Large intestine (tissue), 3 donors: ENCODE measurements at regions not wholly inside any gene's neighbourhood (a gene's known extent, or its start where the extent isn't known, plus 50 kb on each side); places are given as distances from the start of the nearest gene placed in this dataset.

ENCODE experiments used
- DNase-seq, 2 donors: peaks; one replicate each; pipeline versions ENCODE4 v3.0.0 to v3.0.0-alpha.2; 2013
- H3K27ac ChIP-seq: one replicate; pipeline ENCODE4 v1.5.1; 2013; ENCODE audit warnings: low read length
- H3K27me3 ChIP-seq: 2 replicates; pipeline ENCODE4 v1.6.1; 2013; ENCODE audit warnings: low read length; ENCODE audit not compliant: control insufficient read depth, insufficient read depth
- H3K36me3 ChIP-seq: 2 replicates; pipeline ENCODE4 v1.6.1; 2013; ENCODE audit warnings: low read length; ENCODE audit not compliant: control insufficient read depth, insufficient read depth
- H3K4me1 ChIP-seq: one replicate; pipeline ENCODE4 v1.6.1; 2013; ENCODE audit warnings: low read length; ENCODE audit not compliant: control insufficient read depth, insufficient read depth
- H3K4me3 ChIP-seq: one replicate; pipeline ENCODE4 v1.5.1; 2013; ENCODE audit warnings: low read length
- H3K9me3 ChIP-seq: one replicate; pipeline ENCODE4 v1.6.1; 2013; ENCODE audit warnings: mild to moderate bottlenecking, low read depth, low read length, moderate library complexity; ENCODE audit not compliant: control insufficient read depth
- WGBS: methylation state at CpG from one replicate; pipeline ENCODE4 v1.1.5; 2013; ENCODE audit warnings: low lambda C conversion rate; ENCODE audit not compliant: insufficient coverage; 5-methylcytosine and 5-hydroxymethylcytosine counted together

DNA sequence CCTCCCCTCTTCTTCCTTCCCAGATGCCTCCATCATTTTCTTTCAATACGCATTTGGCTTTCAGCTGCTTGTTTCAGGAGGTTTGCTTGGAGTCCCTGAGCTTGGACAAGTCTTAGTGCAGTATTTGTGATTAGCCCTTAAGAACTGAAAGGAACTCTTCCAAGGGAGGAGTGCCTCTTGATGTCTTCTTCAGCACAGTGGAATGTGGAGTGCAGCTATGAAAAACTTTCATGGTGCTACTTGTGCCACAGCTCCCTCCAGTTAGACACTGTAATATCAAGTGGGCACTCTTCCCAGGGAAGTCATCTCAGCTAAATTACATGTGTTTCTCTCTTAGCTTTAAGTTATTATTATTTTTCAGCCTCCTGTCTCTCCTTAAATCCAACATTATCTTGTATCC is 173.1 kb downstream of the NECTIN3 start:
- H3K36me3 ChIP-seq = no peaks in the 10 kb centered on the region
- no peaks in the 10 kb centered on the region for H3K4me1 ChIP-seq
- H3K4me3 ChIP-seq = no peak overlapping the region
- no CpG with 5 or more reads among the region's 1 CpG for WGBS
- H3K27ac ChIP-seq = no peak overlapping the region
- H3K9me3 ChIP-seq = peaks cover 7% of the 10 kb centered on the region
- DNase-seq = no peak
- H3K27me3 ChIP-seq = no peaks in the 10 kb centered on the region

DNA sequence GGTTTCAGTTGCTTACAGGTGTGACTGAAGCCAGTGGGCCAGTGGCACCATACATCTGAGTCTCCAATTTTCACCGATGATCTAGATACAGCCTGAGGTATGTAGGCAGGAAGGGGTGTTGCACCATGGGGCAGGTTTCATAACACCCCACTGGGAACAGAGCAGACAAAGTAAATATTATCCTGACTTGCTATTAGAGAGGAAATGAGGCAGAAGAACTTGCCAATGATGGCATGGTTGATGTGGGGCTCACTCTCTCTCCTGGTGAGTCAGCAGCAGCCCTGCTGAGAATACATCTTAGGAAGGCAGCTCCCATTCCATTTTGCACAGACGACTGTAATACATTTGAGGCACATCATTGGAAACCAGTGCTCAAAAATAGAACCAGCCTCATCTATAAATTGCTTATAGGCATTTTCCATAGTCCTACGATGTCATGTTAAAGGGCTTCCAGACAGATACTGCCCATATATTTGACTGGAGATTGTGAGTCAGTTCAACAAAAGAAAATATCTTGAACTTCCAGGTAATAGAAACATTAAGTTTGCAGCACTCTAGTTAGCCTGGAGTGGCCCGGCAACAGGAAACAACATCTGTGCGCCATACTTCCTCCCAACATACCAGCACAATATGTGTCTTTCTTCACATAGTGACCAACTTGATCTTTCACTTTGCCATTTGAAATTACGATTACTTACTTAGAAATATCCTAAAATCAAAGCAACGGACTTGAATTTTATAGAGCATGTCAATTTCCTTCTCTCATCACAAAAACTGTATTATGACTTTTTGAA is 175.5 kb downstream of the NECTIN3 start:
- H3K4me1 ChIP-seq = no peaks in the 10 kb centered on the region
- H3K27me3 ChIP-seq = no peaks in the 10 kb centered on the region
- no peak for DNase-seq
- H3K4me3 ChIP-seq = no peak overlapping the region
- 94% methylated on average over 2 of the region's 7 CpGs for WGBS
- H3K36me3 ChIP-seq = no peaks in the 10 kb centered on the region
- H3K9me3 ChIP-seq = peaks cover 7% of the 10 kb centered on the region
- no peak overlapping the region for H3K27ac ChIP-seq

DNA sequence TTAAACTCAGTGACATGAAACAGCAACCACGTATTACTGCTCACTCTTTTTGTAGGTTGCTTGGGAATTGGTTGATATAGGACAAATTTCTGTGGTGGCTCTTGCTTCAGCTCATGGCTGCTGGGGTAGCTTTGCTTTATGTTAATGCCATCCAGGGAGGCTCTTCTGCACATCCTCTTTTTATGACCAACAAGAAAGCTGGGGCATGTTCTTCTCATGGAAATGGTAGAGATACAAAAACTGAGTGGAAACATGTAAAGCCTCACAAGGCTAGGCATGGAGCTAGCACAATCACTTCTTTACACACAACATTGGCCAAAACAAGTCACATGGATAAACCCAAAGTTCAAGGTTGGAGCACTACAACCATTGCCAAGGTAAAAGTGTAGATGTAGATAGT is 176.8 kb downstream of the NECTIN3 start:
- H3K27me3 ChIP-seq = no peaks in the 10 kb centered on the region
- no peaks in the 10 kb centered on the region for H3K4me1 ChIP-seq
- WGBS = no CpG with 5 or more reads among the region's 1 CpG
- peaks cover under 1% of the 10 kb centered on the region for H3K9me3 ChIP-seq
- DNase-seq = no peak
- H3K4me3 ChIP-seq = no peak overlapping the region
- no peaks in the 10 kb centered on the region for H3K36me3 ChIP-seq
- H3K27ac ChIP-seq = no peak overlapping the region

GRCh38 chr3:111249421-111249820 is 177.8 kb downstream of the NECTIN3 start:
- DNase-seq = no peak
- no peaks in the 10 kb centered on the region for H3K9me3 ChIP-seq
- H3K4me3 ChIP-seq = no peak overlapping the region
- H3K27ac ChIP-seq = no peak overlapping the region
- H3K27me3 ChIP-seq = no peaks in the 10 kb centered on the region
- no peaks in the 10 kb centered on the region for H3K36me3 ChIP-seq
- H3K4me1 ChIP-seq = no peaks in the 10 kb centered on the region

- no peaks in the 10 kb centered on the region for H3K27me3 ChIP-seq
- WGBS = no CpG with 5 or more reads among the region's 3 CpGs
Observed at GRCh38 chr3:111252779-111253178, 181.2 kb downstream of the NECTIN3 start.

DNA sequence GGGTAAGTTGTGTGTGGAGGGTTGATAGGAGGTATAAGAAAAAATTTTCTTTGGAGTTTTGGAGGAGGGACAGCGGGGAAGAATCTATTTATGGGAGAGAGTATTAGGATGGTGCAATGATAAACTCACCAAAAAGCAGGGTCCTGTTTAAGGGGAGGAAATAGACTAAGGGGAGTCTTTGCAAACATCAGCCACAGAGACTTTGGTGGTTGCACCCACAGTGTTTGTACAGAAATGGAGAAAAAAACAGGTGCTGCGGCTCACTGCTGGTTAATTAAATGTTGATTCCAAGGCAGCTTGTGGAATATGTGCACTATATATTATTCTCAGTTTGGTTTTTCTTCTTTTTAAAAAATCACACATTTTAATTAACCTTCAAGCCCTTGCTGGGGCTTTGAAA is 182.1 kb downstream of the NECTIN3 start:
- Histone ChIP-seq H3K27me3 (no peaks in the 10 kb centered on the region), H3K36me3 (no peaks in the 10 kb centered on the region), H3K27ac (no peak overlapping the region), H3K4me3 (no peak overlapping the region), H3K4me1 (no peaks in the 10 kb centered on the region), H3K9me3 (no peaks in the 10 kb centered on the region)
- no peak for DNase-seq
- WGBS = 100% methylated on average over 1 of the region's 2 CpGs

More at GRCh38 chr3:111252779-111253178, 181.2 kb downstream of the NECTIN3 start:
- no peak overlapping the region for H3K27ac ChIP-seq
- no peak overlapping the region for H3K4me3 ChIP-seq
- no peaks in the 10 kb centered on the region for H3K4me1 ChIP-seq
- H3K9me3 ChIP-seq = no peaks in the 10 kb centered on the region
- no peaks in the 10 kb centered on the region for H3K36me3 ChIP-seq
- peak; percentile 1 to 9 for DNase-seq

GRCh38 chr3:111260878-111261277 is 189.3 kb downstream of the NECTIN3 start:
- H3K36me3 ChIP-seq = no peaks in the 10 kb centered on the region
- H3K27ac ChIP-seq = no peak overlapping the region
- H3K4me3 ChIP-seq = no peak overlapping the region
- H3K9me3 ChIP-seq = no peaks in the 10 kb centered on the region
- DNase-seq = no peak
- H3K27me3 ChIP-seq = no peaks in the 10 kb centered on the region
- no peaks in the 10 kb centered on the region for H3K4me1 ChIP-seq

- Histone ChIP-seq H3K9me3 (no peaks in the 10 kb centered on the region), H3K27ac (no peak overlapping the region), H3K36me3 (no peaks in the 10 kb centered on the region), H3K4me3 (no peak overlapping the region), H3K4me1 (no peaks in the 10 kb centered on the region), H3K27me3 (no peaks in the 10 kb centered on the region)
- whole genome bisulfite sequencing = 51% methylated on average over 2 of the region's 2 CpGs
- DNase-seq = no peak
Observed at GRCh38 chr3:111269777-111270176, 198.2 kb downstream of the NECTIN3 start.

GRCh38 chr3:111277226-111277625 is 205.6 kb downstream of the NECTIN3 start:
- no peak overlapping the region for H3K27ac ChIP-seq
- H3K9me3 ChIP-seq = no peaks in the 10 kb centered on the region
- H3K4me3 ChIP-seq = no peak overlapping the region
- H3K27me3 ChIP-seq = no peaks in the 10 kb centered on the region
- peak in 1 of 2 donors; percentile 8 for DNase-seq
- no peaks in the 10 kb centered on the region for H3K4me1 ChIP-seq
- H3K36me3 ChIP-seq = no peaks in the 10 kb centered on the region
- 40% methylated on average over 1 of the region's 4 CpGs for WGBS

- no peak for DNase-seq
- Histone ChIP-seq H3K27ac (no peak overlapping the region), H3K27me3 (no peaks in the 10 kb centered on the region), H3K4me3 (no peak overlapping the region), H3K4me1 (no peaks in the 10 kb centered on the region), H3K36me3 (no peaks in the 10 kb centered on the region), H3K9me3 (no peaks in the 10 kb centered on the region)
Observed at GRCh38 chr3:111278959-111279358, 207.3 kb downstream of the NECTIN3 start.

DNA sequence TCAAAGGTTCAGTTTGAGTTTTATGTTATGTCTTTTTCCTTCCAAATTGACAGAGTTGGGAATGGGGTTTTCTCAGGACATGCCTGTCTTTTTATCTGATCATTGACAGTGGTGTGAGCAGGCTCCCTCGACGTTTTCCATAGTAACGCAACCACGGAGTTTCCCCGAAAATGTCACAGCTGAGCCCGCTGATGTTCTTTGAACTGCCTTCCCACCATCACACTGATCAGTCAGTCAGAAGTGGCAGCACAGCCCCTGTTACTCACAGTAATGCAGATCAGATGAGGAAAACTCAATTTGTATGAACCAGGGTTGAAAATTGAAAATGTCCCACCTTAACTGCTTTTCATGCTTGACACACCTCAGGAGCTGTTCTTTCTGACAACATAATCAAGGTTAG is 210.4 kb downstream of the NECTIN3 start:
- no peaks in the 10 kb centered on the region for H3K27me3 ChIP-seq
- DNase-seq = no peak
- no peaks in the 10 kb centered on the region for H3K9me3 ChIP-seq
- no peak overlapping the region for H3K4me3 ChIP-seq
- no peaks in the 10 kb centered on the region for H3K36me3 ChIP-seq
- H3K4me1 ChIP-seq = no peaks in the 10 kb centered on the region
- no peak overlapping the region for H3K27ac ChIP-seq
- no CpG with 5 or more reads among the region's 6 CpGs for WGBS
